H9 (cell line): ENCODE measurements at regions not wholly inside any gene's neighbourhood (a gene's known extent, or its start where the extent isn't known, plus 50 kb on each side); places are given as distances from the start of the nearest gene placed in this dataset.

Experiments used
- DNase-seq: peaks from one replicate; pipeline ENCODE4 v3.0.0-alpha.2; 2017
- H2AFZ ChIP-seq: one replicate; pipeline ENCODE4 v1.6.1; 2013; ENCODE audit warnings: mild to moderate bottlenecking, low read length, control low read depth, moderate library complexity
- H2AK5ac ChIP-seq: 2 replicates; pipeline ENCODE4 v1.6.1; 2013; ENCODE audit warnings: low read length, control low read depth, mixed read lengths; ENCODE audit not compliant: insufficient read length
- H2BK120ac ChIP-seq: one replicate; pipeline ENCODE4 v1.6.1; 2013; ENCODE audit warnings: low read depth, mild to moderate bottlenecking, low read length, control low read depth, inconsistent platforms; ENCODE audit not compliant: poor library complexity, severe bottlenecking
- H2BK12ac ChIP-seq: 2 replicates; pipeline ENCODE4 v1.6.1; 2013; ENCODE audit warnings: low read length, control low read depth, mixed read lengths, low read depth; ENCODE audit not compliant: insufficient read length
- H2BK15ac ChIP-seq: 2 replicates; pipeline ENCODE4 v1.6.1; 2013; ENCODE audit warnings: low read depth, low read length, control low read depth
- H2BK20ac ChIP-seq: one replicate; pipeline ENCODE4 v1.6.1; 2013; ENCODE audit warnings: low read depth, mild to moderate bottlenecking, low read length, control low read depth, inconsistent platforms; ENCODE audit not compliant: poor library complexity, severe bottlenecking
- H2BK5ac ChIP-seq: 2 replicates; pipeline ENCODE4 v1.6.1; 2013; ENCODE audit warnings: low read length, control low read depth, mixed read lengths; ENCODE audit not compliant: insufficient read length
- H3K14ac ChIP-seq: 2 replicates; pipeline ENCODE4 v1.6.1; 2013; ENCODE audit warnings: low read length, control low read depth; ENCODE audit not compliant: insufficient read depth
- H3K18ac ChIP-seq: 2 replicates; pipeline ENCODE4 v1.6.1; 2013; ENCODE audit warnings: low read depth, mild to moderate bottlenecking, mixed read lengths, low read length, control low read depth; ENCODE audit not compliant: insufficient read length
- H3K23ac ChIP-seq: 2 replicates; pipeline ENCODE4 v1.6.1; 2013; ENCODE audit warnings: low read length, control low read depth, mixed read lengths, low read depth; ENCODE audit not compliant: insufficient read length
- H3K23me2 ChIP-seq: 2 replicates; pipeline ENCODE4 v1.6.1; 2013; ENCODE audit warnings: low read depth, mild to moderate bottlenecking, mixed read lengths, low read length, control low read depth; ENCODE audit not compliant: insufficient read length, poor library complexity, severe bottlenecking
- H3K27ac ChIP-seq: 2 replicates; pipeline ENCODE4 v1.5.1; 2013; ENCODE audit warnings: low read length, control low read depth, mixed read lengths, low read depth; ENCODE audit not compliant: insufficient read length
- H3K27me3 ChIP-seq: 2 replicates; pipeline ENCODE4 v1.6.1; 2013; ENCODE audit warnings: low read length, control low read depth, inconsistent platforms; ENCODE audit not compliant: insufficient read depth
- H3K4ac ChIP-seq: 2 replicates; pipeline ENCODE4 v1.6.1; 2013; ENCODE audit warnings: low read depth, mild to moderate bottlenecking, control low read depth, inconsistent platforms, low read length, moderate library complexity
- H3K4me1 ChIP-seq: 2 replicates; pipeline ENCODE4 v1.6.1; 2013; ENCODE audit warnings: low read length, control low read depth, inconsistent platforms; ENCODE audit not compliant: insufficient read depth
- H3K4me2 ChIP-seq: 2 replicates; pipeline ENCODE4 v1.6.1; 2013; ENCODE audit warnings: low read length, control low read depth, mixed read lengths; ENCODE audit not compliant: insufficient read length, insufficient read depth
- H3K56ac ChIP-seq: 2 replicates; pipeline ENCODE4 v1.6.1; 2013; ENCODE audit warnings: low read depth, mild to moderate bottlenecking, mixed read lengths, low read length, control low read depth; ENCODE audit not compliant: insufficient read length
- H3K79me1 ChIP-seq: 2 replicates; pipeline ENCODE4 v1.6.1; 2013; ENCODE audit warnings: low read depth, mild to moderate bottlenecking, moderate library complexity, low read length, control low read depth, inconsistent platforms; ENCODE audit not compliant: insufficient read depth, poor library complexity, severe bottlenecking
- H3K79me2 ChIP-seq: 2 replicates; pipeline ENCODE4 v1.6.1; 2013; ENCODE audit warnings: low read length, control low read depth, inconsistent platforms; ENCODE audit not compliant: insufficient read depth
- H3K9ac ChIP-seq: 2 replicates; pipeline ENCODE4 v1.6.1; 2013; ENCODE audit warnings: low read length, control low read depth, mixed read lengths; ENCODE audit not compliant: insufficient read length; ENCODE audit errors: extremely low read depth
- H3K9me3 ChIP-seq: one replicate; pipeline ENCODE4 v1.6.1; 2013; ENCODE audit warnings: low read depth, low read length, inconsistent platforms; ENCODE audit not compliant: control insufficient read depth
- H3T11ph ChIP-seq: one replicate; pipeline ENCODE4 v1.6.1; 2013; ENCODE audit warnings: mild to moderate bottlenecking, low read length, control low read depth, inconsistent platforms
- H4K20me1 ChIP-seq: one replicate; pipeline ENCODE4 v1.6.1; 2013; ENCODE audit not compliant: control insufficient read depth, insufficient read length, insufficient read depth
- H4K5ac ChIP-seq: 2 replicates; pipeline ENCODE4 v1.6.1; 2013; ENCODE audit warnings: low read depth, mild to moderate bottlenecking, mixed read lengths, low read length, control low read depth; ENCODE audit not compliant: insufficient read length
- H4K8ac ChIP-seq: replicated peaks from 2 replicates; pipeline ENCODE4 v1.6.1; 2013; ENCODE audit warnings: low read length, control low read depth, mixed read lengths, low read depth; ENCODE audit not compliant: insufficient read length
- H4K91ac ChIP-seq: 2 replicates; pipeline ENCODE4 v1.6.1; 2013; ENCODE audit warnings: low read depth, mild to moderate bottlenecking, moderate library complexity, mixed read lengths, low read length, control low read depth; ENCODE audit not compliant: insufficient read length
- H3K27ac Mint-ChIP-seq, 3 experiments: 2 replicates in 2 of 3; 3 replicates in 1 of 3; pipeline ENCODE4 v1.8.0; 2020 to 2021; ENCODE audit warnings: mixed read lengths in 3 of 3, mild to moderate bottlenecking in 1 of 3, moderate library complexity in 1 of 3
- H3K27me3 Mint-ChIP-seq: 2 replicates; pipeline ENCODE4 v1.8.0; 2021; ENCODE audit warnings: low read depth, mild to moderate bottlenecking, moderate library complexity, mixed read lengths
- H3K36me3 Mint-ChIP-seq, 3 experiments: 2 replicates in 2 of 3; 3 replicates in 1 of 3; pipeline ENCODE4 v1.8.0; 2020 to 2021; ENCODE audit warnings: low read depth in 3 of 3, mixed read lengths in 3 of 3; ENCODE audit not compliant: insufficient read depth in 1 of 3
- H3K4me1 Mint-ChIP-seq, 2 experiments: 2 replicates each; pipeline ENCODE4 v1.8.0; 2020; ENCODE audit warnings: mixed read lengths in 2 of 2
- H3K4me3 Mint-ChIP-seq, 2 experiments: 2 replicates in 1 of 2; 3 replicates in 1 of 2; pipeline ENCODE4 v1.8.0; 2020 to 2021; ENCODE audit warnings: mild to moderate bottlenecking in 2 of 2, mixed read lengths in 2 of 2, moderate library complexity in 1 of 2
- H3K9me3 Mint-ChIP-seq, 2 experiments: 2 replicates in 1 of 2; 3 replicates in 1 of 2; pipeline ENCODE4 v1.8.0; 2020; ENCODE audit warnings: mild to moderate bottlenecking in 2 of 2, mixed read lengths in 2 of 2, moderate library complexity in 1 of 2
- CTCF ChIP-seq: fragments of 200-600 bp; sonication (generic); conservative IDR thresholded peaks from 3 replicates; pipeline ENCODE4 v1.8.0; 2021; ENCODE audit warnings: antibody characterized with exemption, mild to moderate bottlenecking
- WGBS: extraction: QIAGEN DNeasy Blood & Tissue Kit; methylation state at CpG from one replicate; pipeline ENCODE4 v1.1.7; 2013; ENCODE audit warnings: missing lambda C conversion rate, low lambda C conversion rate, mixed read lengths; ENCODE audit not compliant: insufficient read length; ENCODE audit errors: extremely low coverage; 5-methylcytosine and 5-hydroxymethylcytosine counted together

- no peak overlapping the region for H3K4ac ChIP-seq
- H3K9me3 ChIP-seq: no peaks in the 10 kb centered on the region
- Mint-ChIP-seq H3K27ac (peak overlapping the region in 1 of 3 experiments; percentile 67; a peak in 3 of 7 replicates), H3K4me3 (peak overlapping the region; percentile 4 to 78; a peak in 4 of 5 replicates), H3K4me1 (peaks cover 37 to 54% of the 10 kb centered on the region in 2 experiments), H3K9me3 (peaks cover 3 to 8% of the 10 kb centered on the region in 2 experiments; a peak in 4 of 5 replicates), H3K27me3 (no peaks in the 10 kb centered on the region; the same call in 1 of the 2 replicates), H3K36me3 (peaks cover 17 to 45% (median 40%) of the 10 kb centered on the region in 3 experiments)
- H3K27me3 ChIP-seq: no peaks in the 10 kb centered on the region
- H4K91ac ChIP-seq: no peak overlapping the region
- H2AK5ac ChIP-seq: no peak overlapping the region
- WGBS: no CpG with 5 or more reads among the region's 5 CpGs
- H3K9ac ChIP-seq: peak overlapping the region; percentile 1
- no peak overlapping the region for H2BK12ac ChIP-seq
- H3K79me1 ChIP-seq: no peaks in the 10 kb centered on the region
- H2AFZ ChIP-seq: no peak overlapping the region
- H3K23ac ChIP-seq: no peak overlapping the region
- DNase-seq: no peak
- no peak overlapping the region for H3K56ac ChIP-seq
- H2BK15ac ChIP-seq: no peak overlapping the region
- H3K4me1 ChIP-seq: no peaks in the 10 kb centered on the region; the same call in 1 of the 2 replicates
- no peak overlapping the region for H3T11ph ChIP-seq
- no peaks in the 10 kb centered on the region for H4K20me1 ChIP-seq
- peak overlapping the region; percentile 19 for H3K27ac ChIP-seq
- no peak for TF ChIP-seq CTCF
- no peak overlapping the region for H2BK20ac ChIP-seq
- H4K8ac ChIP-seq: no peak overlapping the region
- H3K79me2 ChIP-seq: peaks cover 3% of the 10 kb centered on the region; the same call in 1 of the 2 replicates
- no peak overlapping the region for H3K18ac ChIP-seq
- no peak overlapping the region for H4K5ac ChIP-seq
- no peaks in the 10 kb centered on the region for H3K23me2 ChIP-seq
- no peak overlapping the region for H2BK120ac ChIP-seq
- no peak overlapping the region for H2BK5ac ChIP-seq
- peak overlapping the region; percentile 48 for H3K4me2 ChIP-seq
- no peak overlapping the region for H3K14ac ChIP-seq
Measured at GRCh38 chr4:179164267-179164999, 1722.2 kb upstream of the AGA start.
